MM.1S (cell line): ENCODE measurements at regions not wholly inside any gene's neighbourhood (a gene's known extent, or its start where the extent isn't known, plus 50 kb on each side); places are given as distances from the start of the nearest gene placed in this dataset.

ENCODE experiments used
- EZH2 ChIP-seq: fragments of 300-600 bp; sonication (generic); optimal IDR thresholded peaks from 2 replicates; pipeline ENCODE3; 2017; ENCODE audit warnings: low read depth, mild to moderate bottlenecking, antibody characterized with exemption, low read length, mixed read lengths
- EZH2phosphoT487 ChIP-seq: fragments of 300-600 bp; sonication (generic); IDR thresholded peaks from 2 replicates; pipeline ENCODE4 v1.6.1; 2018; ENCODE audit warnings: antibody characterized with exemption, low read length
- TF ChIP-seq, protein P1 (sequence below): fragments of 300-600 bp; sonication (generic); IDR thresholded peaks from 2 replicates; pipeline ENCODE4 v1.5.1; 2016; ENCODE audit warnings: antibody characterized with exemption, low read length, mixed read lengths

DNA sequence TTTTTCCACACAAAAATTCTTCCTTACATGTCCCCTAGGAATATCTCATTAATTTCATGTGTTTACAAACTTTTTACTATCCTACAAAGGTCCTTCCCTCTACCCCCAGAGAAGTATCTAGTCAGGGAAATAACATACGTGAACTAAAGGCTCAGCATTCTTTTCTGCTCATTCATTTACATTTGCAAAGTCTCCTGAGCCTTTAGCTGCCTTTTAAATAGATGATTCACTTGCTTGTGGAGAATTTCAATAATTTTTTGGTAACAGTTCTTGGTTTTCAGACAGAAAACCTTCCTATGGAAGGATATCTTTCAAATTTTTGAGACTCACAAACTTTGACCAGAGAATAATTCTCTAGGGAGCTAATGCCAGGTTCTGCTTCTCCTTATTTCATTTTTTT lies 81.5 kb upstream of the RMDN2 start:
- TF ChIP-seq, protein P1, sequence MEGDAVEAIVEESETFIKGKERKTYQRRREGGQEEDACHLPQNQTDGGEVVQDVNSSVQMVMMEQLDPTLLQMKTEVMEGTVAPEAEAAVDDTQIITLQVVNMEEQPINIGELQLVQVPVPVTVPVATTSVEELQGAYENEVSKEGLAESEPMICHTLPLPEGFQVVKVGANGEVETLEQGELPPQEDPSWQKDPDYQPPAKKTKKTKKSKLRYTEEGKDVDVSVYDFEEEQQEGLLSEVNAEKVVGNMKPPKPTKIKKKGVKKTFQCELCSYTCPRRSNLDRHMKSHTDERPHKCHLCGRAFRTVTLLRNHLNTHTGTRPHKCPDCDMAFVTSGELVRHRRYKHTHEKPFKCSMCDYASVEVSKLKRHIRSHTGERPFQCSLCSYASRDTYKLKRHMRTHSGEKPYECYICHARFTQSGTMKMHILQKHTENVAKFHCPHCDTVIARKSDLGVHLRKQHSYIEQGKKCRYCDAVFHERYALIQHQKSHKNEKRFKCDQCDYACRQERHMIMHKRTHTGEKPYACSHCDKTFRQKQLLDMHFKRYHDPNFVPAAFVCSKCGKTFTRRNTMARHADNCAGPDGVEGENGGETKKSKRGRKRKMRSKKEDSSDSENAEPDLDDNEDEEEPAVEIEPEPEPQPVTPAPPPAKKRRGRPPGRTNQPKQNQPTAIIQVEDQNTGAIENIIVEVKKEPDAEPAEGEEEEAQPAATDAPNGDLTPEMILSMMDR: no peak
- no peak for TF ChIP-seq EZH2phosphoT487
- no peak for TF ChIP-seq EZH2
